ENCODE measurements at regions not wholly inside any gene's neighbourhood (a gene's known extent, or its start where the extent isn't known, plus 50 kb on each side); places are given as distances from the start of the nearest gene placed in this dataset.

DNA sequence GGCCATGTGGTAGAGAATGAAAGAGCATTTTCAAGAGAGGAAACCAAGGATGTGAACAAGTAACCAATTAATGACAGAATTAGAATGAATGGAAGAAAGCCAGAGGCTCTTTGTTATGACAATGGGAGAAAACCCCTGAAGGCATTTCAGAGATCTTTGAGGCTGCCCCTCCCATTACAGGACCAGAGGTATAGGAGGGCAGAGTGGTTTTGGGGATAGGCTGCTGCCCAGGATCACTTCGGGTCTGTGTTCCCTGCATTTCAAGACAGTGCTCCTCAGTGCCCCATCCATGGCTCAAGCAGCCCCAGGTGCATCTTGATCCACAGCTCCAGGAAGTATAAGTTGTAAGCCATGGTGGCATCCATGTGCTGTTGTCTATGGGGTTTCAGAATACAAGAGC, 124.0 kb upstream of the HPF1 start:
- Mint-ChIP-seq H3K27me3 (peaks cover 4% of the 10 kb centered on the region), H3K36me3 (no peaks in the 10 kb centered on the region), H3K4me1 (no peaks in the 10 kb centered on the region), H3K27ac (no peak overlapping the region), H3K4me3 (no peak overlapping the region), H3K9me3 (peaks cover 0 to 6% (median 0%) of the 10 kb centered on the region in 7 donors)
- H3K27me3 ChIP-seq (ENCODE audit: control insufficient read depth, insufficient read depth, low read length) = peaks cover 3% of the 10 kb centered on the region
- no peak for ATAC-seq (ENCODE audit: low read depth in 2 of 2)
- DNase-seq = no peak
- H3K4me3 ChIP-seq (ENCODE audit: low read depth, low read length) = no peak overlapping the region
- H3K36me3 ChIP-seq (ENCODE audit: control insufficient read depth, insufficient read depth, low read length) = no peaks in the 10 kb centered on the region
- H3K9me3 ChIP-seq (ENCODE audit: control insufficient read depth in 2 of 2, low read length in 2 of 2) = no peaks in the 10 kb centered on the region
- H3K27ac ChIP-seq (ENCODE audit: insufficient read depth, low read length, poor library complexity, severe bottlenecking) = no peak overlapping the region
- H3K4me1 ChIP-seq (ENCODE audit: control insufficient read depth, insufficient read depth, low read length, poor library complexity, severe bottlenecking) = no peaks in the 10 kb centered on the region

DNA sequence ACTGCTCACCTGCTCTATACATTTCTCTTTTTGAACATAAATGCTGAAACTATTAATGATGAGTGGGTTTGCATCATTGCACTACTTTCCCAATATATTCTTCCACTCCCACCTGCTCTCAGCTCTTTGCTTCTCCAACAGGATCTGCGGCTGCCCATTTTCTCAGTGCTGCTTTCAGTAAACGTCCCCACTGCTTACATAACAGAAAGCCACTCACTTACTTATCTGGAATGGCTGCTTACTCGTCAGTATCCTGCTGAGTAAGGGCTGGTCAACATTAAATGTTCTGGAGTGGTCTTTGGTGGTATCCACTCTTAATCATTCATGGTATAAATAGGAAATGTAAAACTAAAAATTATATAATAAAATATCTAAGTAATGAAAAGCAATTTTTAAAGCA, 112.8 kb upstream of the HPF1 start:
- no peaks in the 10 kb centered on the region for H3K9me3 ChIP-seq (ENCODE audit: control insufficient read depth in 2 of 2, low read length in 2 of 2)
- Mint-ChIP-seq H3K36me3 (no peaks in the 10 kb centered on the region), H3K27me3 (peaks cover 4% of the 10 kb centered on the region), H3K4me3 (no peak overlapping the region), H3K4me1 (no peaks in the 10 kb centered on the region), H3K9me3 (no peaks in the 10 kb centered on the region), H3K27ac (no peak overlapping the region)
- DNase-seq (no peak), ATAC-seq (ENCODE audit: low read depth in 2 of 2) (no peak)
- H3K27ac ChIP-seq (ENCODE audit: insufficient read depth, low read length, poor library complexity, severe bottlenecking) = no peak overlapping the region
- H3K27me3 ChIP-seq (ENCODE audit: control insufficient read depth, insufficient read depth, low read length) = no peaks in the 10 kb centered on the region
- no peak overlapping the region for H3K4me3 ChIP-seq (ENCODE audit: low read depth, low read length)
- H3K36me3 ChIP-seq (ENCODE audit: control insufficient read depth, insufficient read depth, low read length) = no peaks in the 10 kb centered on the region
- H3K4me1 ChIP-seq (ENCODE audit: control insufficient read depth, insufficient read depth, low read length, poor library complexity, severe bottlenecking) = no peaks in the 10 kb centered on the region

DNA sequence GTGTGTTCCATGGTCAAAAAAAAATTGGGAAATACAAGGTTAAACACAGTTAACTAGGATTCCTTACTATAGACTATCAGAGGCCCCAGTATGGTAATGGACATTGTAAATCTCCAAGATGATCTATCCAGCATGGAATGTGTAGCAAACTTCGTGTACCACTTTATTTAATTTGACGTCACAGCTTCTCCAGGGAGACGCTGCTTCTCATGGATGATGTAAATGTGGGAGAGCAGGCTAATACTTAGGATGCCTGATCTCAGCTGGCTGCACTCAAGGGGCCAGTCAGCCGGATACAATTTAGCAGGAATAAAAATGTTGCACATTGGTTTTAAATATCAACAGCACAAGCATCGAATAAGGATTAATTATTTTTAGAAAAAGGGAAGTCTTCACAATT, 111.7 kb upstream of the HPF1 start:
- ATAC-seq (ENCODE audit: low read depth in 2 of 2) = no peak
- DNase-seq = no peak
- Histone ChIP-seq H3K27me3 (ENCODE audit: control insufficient read depth, insufficient read depth, low read length) (no peaks in the 10 kb centered on the region), H3K36me3 (ENCODE audit: control insufficient read depth, insufficient read depth, low read length) (no peaks in the 10 kb centered on the region), H3K4me1 (ENCODE audit: control insufficient read depth, insufficient read depth, low read length, poor library complexity, severe bottlenecking) (no peaks in the 10 kb centered on the region), H3K27ac (ENCODE audit: insufficient read depth, low read length, poor library complexity, severe bottlenecking) (no peak overlapping the region), H3K4me3 (ENCODE audit: low read depth, low read length) (no peak overlapping the region), H3K9me3 (ENCODE audit: control insufficient read depth in 2 of 2, low read length in 2 of 2) (no peaks in the 10 kb centered on the region)
- Mint-ChIP-seq H3K27ac (no peak overlapping the region), H3K36me3 (no peaks in the 10 kb centered on the region), H3K27me3 (peaks cover 4% of the 10 kb centered on the region), H3K4me1 (no peaks in the 10 kb centered on the region), H3K9me3 (no peaks in the 10 kb centered on the region), H3K4me3 (no peak overlapping the region)

DNA sequence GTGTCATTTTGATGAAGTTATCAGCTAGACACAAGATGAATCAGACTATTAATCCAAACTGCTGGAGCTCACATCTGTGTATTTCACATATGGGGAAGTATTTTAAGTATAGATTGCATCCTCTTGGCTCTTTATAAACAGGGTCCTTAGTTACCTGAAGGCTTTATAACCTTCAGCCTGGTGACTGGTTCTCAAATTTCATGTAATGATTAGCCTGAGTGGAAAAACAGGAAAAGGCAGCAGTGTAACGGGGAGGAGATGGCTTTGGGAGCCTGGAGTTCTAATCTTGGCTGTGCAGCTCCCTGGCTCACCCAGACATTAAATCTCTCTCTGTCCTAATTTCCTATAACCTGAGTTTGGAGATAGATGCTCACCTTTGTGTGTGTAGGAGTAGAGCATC, 103.8 kb upstream of the HPF1 start:
- no peaks in the 10 kb centered on the region for H3K27me3 ChIP-seq (ENCODE audit: control insufficient read depth, insufficient read depth, low read length)
- H3K4me1 ChIP-seq (ENCODE audit: control insufficient read depth, insufficient read depth, low read length, poor library complexity, severe bottlenecking) = no peaks in the 10 kb centered on the region
- peaks cover 4% of the 10 kb centered on the region for H3K27me3 Mint-ChIP-seq
- H3K9me3 Mint-ChIP-seq = no peaks in the 10 kb centered on the region
- no peak overlapping the region for H3K4me3 Mint-ChIP-seq
- DNase-seq (no peak), ATAC-seq (ENCODE audit: low read depth in 2 of 2) (no peak)
- no peak overlapping the region for H3K27ac Mint-ChIP-seq
- no peaks in the 10 kb centered on the region for H3K36me3 ChIP-seq (ENCODE audit: control insufficient read depth, insufficient read depth, low read length)
- no peak overlapping the region for H3K4me3 ChIP-seq (ENCODE audit: low read depth, low read length)
- no peak overlapping the region for H3K27ac ChIP-seq (ENCODE audit: insufficient read depth, low read length, poor library complexity, severe bottlenecking)
- H3K4me1 Mint-ChIP-seq = no peaks in the 10 kb centered on the region
- H3K9me3 ChIP-seq (ENCODE audit: control insufficient read depth in 2 of 2, low read length in 2 of 2) = no peaks in the 10 kb centered on the region
- no peaks in the 10 kb centered on the region for H3K36me3 Mint-ChIP-seq

DNA sequence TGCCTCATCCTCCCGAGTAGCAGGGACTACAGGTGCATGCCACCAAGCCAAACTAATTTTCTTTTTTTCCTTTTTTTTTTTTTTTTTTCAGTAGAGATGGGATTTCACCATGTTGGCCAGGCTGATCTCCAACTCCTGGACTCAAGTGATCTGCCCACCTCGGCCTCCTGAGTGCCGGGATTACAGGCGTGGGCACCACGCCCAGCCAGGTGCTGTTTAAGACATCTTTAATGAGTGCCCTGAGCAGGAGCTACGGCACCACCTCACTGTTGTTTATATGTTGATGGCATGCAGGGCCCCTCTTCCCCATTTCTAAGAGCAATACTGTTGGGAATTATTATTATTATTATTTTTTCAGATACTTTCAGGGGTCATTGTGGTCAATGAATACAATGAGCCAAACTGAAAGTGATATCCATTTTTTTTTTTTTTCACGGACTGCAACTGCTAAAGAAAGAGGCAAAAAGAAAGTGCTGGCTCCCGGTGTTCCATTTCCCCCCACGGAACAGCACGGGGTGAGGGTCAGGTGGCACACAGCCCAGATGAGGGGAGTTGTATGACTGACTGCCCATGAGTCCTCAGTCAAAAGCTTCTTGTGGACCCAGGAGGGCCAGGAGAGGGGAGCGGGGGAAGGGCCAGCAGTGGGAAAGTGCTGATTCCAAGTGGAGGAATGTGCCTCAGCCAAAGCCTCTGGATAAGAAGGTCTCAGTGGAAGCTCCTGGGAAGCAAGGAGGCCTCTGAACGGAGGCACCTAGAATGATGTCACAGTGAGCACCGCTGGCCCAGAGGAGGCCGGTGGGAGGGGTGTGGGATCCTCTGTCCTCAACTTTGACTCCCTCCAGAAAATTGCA, 101.8 kb upstream of the HPF1 start:
- no peaks in the 10 kb centered on the region for H3K36me3 ChIP-seq (ENCODE audit: control insufficient read depth, insufficient read depth, low read length)
- no peak overlapping the region for H3K4me3 Mint-ChIP-seq
- H3K9me3 ChIP-seq (ENCODE audit: control insufficient read depth in 2 of 2, low read length in 2 of 2) = no peaks in the 10 kb centered on the region
- no peak overlapping the region for H3K4me3 ChIP-seq (ENCODE audit: low read depth, low read length)
- H3K27ac ChIP-seq (ENCODE audit: insufficient read depth, low read length, poor library complexity, severe bottlenecking) = no peak overlapping the region
- H3K9me3 Mint-ChIP-seq = no peaks in the 10 kb centered on the region
- no peaks in the 10 kb centered on the region for H3K4me1 ChIP-seq (ENCODE audit: control insufficient read depth, insufficient read depth, low read length, poor library complexity, severe bottlenecking)
- H3K36me3 Mint-ChIP-seq = no peaks in the 10 kb centered on the region
- ATAC-seq (ENCODE audit: low read depth in 2 of 2) = no peak
- H3K27me3 Mint-ChIP-seq = peaks cover 4% of the 10 kb centered on the region
- H3K27me3 ChIP-seq (ENCODE audit: control insufficient read depth, insufficient read depth, low read length) = no peaks in the 10 kb centered on the region
- DNase-seq = no peak
- no peak overlapping the region for H3K27ac Mint-ChIP-seq
- no peaks in the 10 kb centered on the region for H3K4me1 Mint-ChIP-seq

DNA sequence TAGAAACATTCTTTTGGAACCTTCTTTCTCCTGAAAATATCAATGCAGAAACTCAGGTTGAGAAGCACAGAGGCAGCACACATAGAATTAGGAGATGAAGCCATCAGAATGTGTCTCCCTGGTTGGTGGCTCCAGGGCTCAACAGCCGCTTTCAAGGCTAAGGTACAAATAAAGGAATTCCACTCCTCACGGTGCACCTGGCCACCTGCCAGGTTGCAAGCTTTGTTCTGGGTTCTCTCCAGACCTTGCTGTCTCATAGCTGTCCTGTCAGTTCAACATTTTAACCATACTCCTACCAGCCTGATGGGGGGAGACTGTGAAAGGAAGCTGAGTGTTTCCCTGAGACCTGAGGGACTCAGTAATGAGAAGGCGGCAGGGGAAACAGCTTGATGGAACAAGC, 96.3 kb upstream of the HPF1 start:
- no peaks in the 10 kb centered on the region for H3K27me3 ChIP-seq (ENCODE audit: control insufficient read depth, insufficient read depth, low read length)
- H3K4me1 Mint-ChIP-seq = no peaks in the 10 kb centered on the region
- ATAC-seq (ENCODE audit: low read depth in 2 of 2) (no peak), DNase-seq (no peak)
- H3K4me3 Mint-ChIP-seq = no peak overlapping the region
- no peak overlapping the region for H3K4me3 ChIP-seq (ENCODE audit: low read depth, low read length)
- no peaks in the 10 kb centered on the region for H3K27me3 Mint-ChIP-seq
- no peaks in the 10 kb centered on the region for H3K36me3 ChIP-seq (ENCODE audit: control insufficient read depth, insufficient read depth, low read length)
- H3K36me3 Mint-ChIP-seq = no peaks in the 10 kb centered on the region
- no peaks in the 10 kb centered on the region for H3K9me3 Mint-ChIP-seq
- no peak overlapping the region for H3K27ac ChIP-seq (ENCODE audit: insufficient read depth, low read length, poor library complexity, severe bottlenecking)
- H3K27ac Mint-ChIP-seq = no peak overlapping the region
- H3K4me1 ChIP-seq (ENCODE audit: control insufficient read depth, insufficient read depth, low read length, poor library complexity, severe bottlenecking) = no peaks in the 10 kb centered on the region
- no peaks in the 10 kb centered on the region for H3K9me3 ChIP-seq (ENCODE audit: control insufficient read depth in 2 of 2, low read length in 2 of 2)

DNA sequence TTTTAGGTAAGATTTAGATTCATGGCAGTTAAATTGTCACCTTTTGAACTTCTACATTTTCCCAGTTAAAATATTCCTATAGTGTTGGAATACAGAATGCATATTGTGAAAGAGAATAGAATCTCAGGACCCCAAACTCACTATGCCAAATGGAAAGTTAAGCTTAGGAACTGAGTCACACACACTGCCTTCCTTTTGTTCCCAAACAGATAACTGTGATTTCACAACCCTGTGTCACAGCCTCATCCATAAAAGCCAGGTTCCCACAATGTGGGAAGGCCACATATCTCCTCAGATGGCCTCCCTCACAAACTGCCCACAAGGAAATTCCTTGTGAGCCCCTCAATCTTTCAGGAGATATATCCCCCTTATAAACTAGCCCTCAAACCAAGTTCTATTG, 94.7 kb upstream of the HPF1 start:
- Mint-ChIP-seq H3K4me3 (no peak overlapping the region), H3K4me1 (no peaks in the 10 kb centered on the region), H3K36me3 (no peaks in the 10 kb centered on the region), H3K27me3 (no peaks in the 10 kb centered on the region), H3K27ac (no peak overlapping the region), H3K9me3 (no peaks in the 10 kb centered on the region)
- Histone ChIP-seq H3K4me1 (ENCODE audit: control insufficient read depth, insufficient read depth, low read length, poor library complexity, severe bottlenecking) (no peaks in the 10 kb centered on the region), H3K9me3 (ENCODE audit: control insufficient read depth in 2 of 2, low read length in 2 of 2) (no peaks in the 10 kb centered on the region), H3K36me3 (ENCODE audit: control insufficient read depth, insufficient read depth, low read length) (no peaks in the 10 kb centered on the region), H3K27me3 (ENCODE audit: control insufficient read depth, insufficient read depth, low read length) (no peaks in the 10 kb centered on the region), H3K27ac (ENCODE audit: insufficient read depth, low read length, poor library complexity, severe bottlenecking) (no peak overlapping the region), H3K4me3 (ENCODE audit: low read depth, low read length) (no peak overlapping the region)
- ATAC-seq (ENCODE audit: low read depth in 2 of 2) (no peak), DNase-seq (no peak)

DNA sequence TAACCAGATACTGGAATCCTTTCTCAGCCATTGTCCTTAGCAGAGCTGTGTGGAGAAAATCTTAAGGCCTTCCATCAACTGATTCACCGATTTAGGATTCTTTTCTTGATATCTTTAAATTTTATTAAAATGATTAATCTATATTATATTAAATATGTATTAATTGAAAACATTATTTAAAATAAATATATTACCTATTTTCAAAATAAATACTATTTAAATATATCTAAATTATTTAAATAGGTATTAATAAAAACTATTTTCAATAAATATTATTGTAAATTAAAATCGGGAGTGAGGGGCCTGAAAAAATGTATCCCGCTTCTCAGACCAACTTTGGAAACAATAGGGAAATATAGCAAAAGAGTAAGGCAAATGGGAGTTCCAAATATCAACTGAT, 94.0 kb upstream of the HPF1 start:
- DNase-seq = no peak
- Mint-ChIP-seq H3K36me3 (no peaks in the 10 kb centered on the region), H3K9me3 (no peaks in the 10 kb centered on the region), H3K27me3 (no peaks in the 10 kb centered on the region), H3K27ac (no peak overlapping the region), H3K4me1 (no peaks in the 10 kb centered on the region), H3K4me3 (no peak overlapping the region)
- Histone ChIP-seq H3K36me3 (ENCODE audit: control insufficient read depth, insufficient read depth, low read length) (no peaks in the 10 kb centered on the region), H3K27ac (ENCODE audit: insufficient read depth, low read length, poor library complexity, severe bottlenecking) (no peak overlapping the region), H3K27me3 (ENCODE audit: control insufficient read depth, insufficient read depth, low read length) (no peaks in the 10 kb centered on the region), H3K9me3 (ENCODE audit: control insufficient read depth in 2 of 2, low read length in 2 of 2) (no peaks in the 10 kb centered on the region), H3K4me1 (ENCODE audit: control insufficient read depth, insufficient read depth, low read length, poor library complexity, severe bottlenecking) (no peaks in the 10 kb centered on the region), H3K4me3 (ENCODE audit: low read depth, low read length) (no peak overlapping the region)
- no peak for ATAC-seq (ENCODE audit: low read depth in 2 of 2)
